ENCODE measurements at regions not wholly inside any gene's neighbourhood (a gene's known extent, or its start where the extent isn't known, plus 50 kb on each side); places are given as distances from the start of the nearest gene placed in this dataset.

- Histone ChIP-seq H3K36me3 (no peaks in the 10 kb centered on the region), H3K27me3 (no peaks in the 10 kb centered on the region), H3K9me3 (no peaks in the 10 kb centered on the region), H3K4me3 (no peak overlapping the region), H3K27ac (no peak overlapping the region), H3K4me1 (no peaks in the 10 kb centered on the region)
- no peak for DNase-seq
- TF ChIP-seq POLR2A (IDR thresholded peaks at IDR 0.05) (no peak), CTCF (IDR thresholded peaks at IDR 0.05) (no peak)
- intact Hi-C loops (cut with DNase I; ENCODE audit: low total_unique reads) = no loop called here
These were observed 754.4 kb downstream of the NLGN4X start for GRCh38 chrX:5474282-5474681.

GRCh38 chrX:5458300-5458842 lies 770.3 kb downstream of the NLGN4X start:
- H3K36me3 ChIP-seq = no peaks in the 10 kb centered on the region
- TF ChIP-seq POLR2A (IDR thresholded peaks at IDR 0.05) (no peak), CTCF (IDR thresholded peaks at IDR 0.05) (no peak)
- no peaks in the 10 kb centered on the region for H3K4me1 ChIP-seq
- no peaks in the 10 kb centered on the region for H3K27me3 ChIP-seq
- H3K9me3 ChIP-seq = no peaks in the 10 kb centered on the region
- no peak for DNase-seq
- no peak overlapping the region for H3K27ac ChIP-seq
- intact Hi-C loops (cut with DNase I; ENCODE audit: low total_unique reads) = no loop called here
- no peak overlapping the region for H3K4me3 ChIP-seq

GRCh38 chrX:5449323-5449722 lies 779.3 kb downstream of the NLGN4X start:
- Histone ChIP-seq H3K4me3 (no peak overlapping the region), H3K36me3 (no peaks in the 10 kb centered on the region), H3K4me1 (no peaks in the 10 kb centered on the region), H3K27me3 (no peaks in the 10 kb centered on the region), H3K9me3 (no peaks in the 10 kb centered on the region), H3K27ac (no peak overlapping the region)
- TF ChIP-seq POLR2A (IDR thresholded peaks at IDR 0.05) = no peak
- TF ChIP-seq CTCF (IDR thresholded peaks at IDR 0.05) = no peak
- intact Hi-C loops (cut with DNase I; ENCODE audit: low total_unique reads) = no loop called here
- no peak for DNase-seq

- H3K36me3 ChIP-seq = no peaks in the 10 kb centered on the region
- no peaks in the 10 kb centered on the region for H3K4me1 ChIP-seq
- no peak overlapping the region for H3K27ac ChIP-seq
- no peak for DNase-seq
- intact Hi-C loops (cut with DNase I; ENCODE audit: low total_unique reads) = no loop called here
- H3K27me3 ChIP-seq = no peaks in the 10 kb centered on the region
- no peak for TF ChIP-seq CTCF (IDR thresholded peaks at IDR 0.05)
- TF ChIP-seq POLR2A (IDR thresholded peaks at IDR 0.05) = no peak
- no peaks in the 10 kb centered on the region for H3K9me3 ChIP-seq
- no peak overlapping the region for H3K4me3 ChIP-seq
These were observed 796.8 kb downstream of the NLGN4X start for GRCh38 chrX:5431823-5432222.

- Histone ChIP-seq H3K4me1 (no peaks in the 10 kb centered on the region), H3K9me3 (no peaks in the 10 kb centered on the region), H3K36me3 (no peaks in the 10 kb centered on the region), H3K27me3 (no peaks in the 10 kb centered on the region), H3K4me3 (no peak overlapping the region), H3K27ac (no peak overlapping the region)
- TF ChIP-seq CTCF (IDR thresholded peaks at IDR 0.05) = no peak
- TF ChIP-seq POLR2A (IDR thresholded peaks at IDR 0.05) = no peak
- DNase-seq = no peak
- intact Hi-C loops (cut with DNase I; ENCODE audit: low total_unique reads) = no loop called here
These were observed 803.5 kb downstream of the NLGN4X start for GRCh38 chrX:5425119-5425518.

Data from uterus (tissue), 3 donors.